Body of pancreas (tissue), 4 donors: ENCODE measurements at regions not wholly inside any gene's neighbourhood (a gene's known extent, or its start where the extent isn't known, plus 50 kb on each side); places are given as distances from the start of the nearest gene placed in this dataset.

Source experiments
- POLR2A ChIP-seq, 3 donors: fragments of 450-650 bp; IDR thresholded peaks; one replicate each; pipeline ENCODE4 v1.6.1; 2016; ENCODE audit warnings: antibody characterized with exemption in 3 of 3, mild to moderate bottlenecking in 2 of 3
- TF ChIP-seq, protein P1 (sequence below), 7 experiments: fragments of 450-650 bp in 4 of 7; fragments of 200-600 bp in 3 of 7; sonication (generic) in 3 of 7; IDR thresholded peaks; one replicate each; pipeline ENCODE4 v1.5.1; 2016 to 2019; ENCODE audit warnings: antibody characterized with exemption in 7 of 7

DNA sequence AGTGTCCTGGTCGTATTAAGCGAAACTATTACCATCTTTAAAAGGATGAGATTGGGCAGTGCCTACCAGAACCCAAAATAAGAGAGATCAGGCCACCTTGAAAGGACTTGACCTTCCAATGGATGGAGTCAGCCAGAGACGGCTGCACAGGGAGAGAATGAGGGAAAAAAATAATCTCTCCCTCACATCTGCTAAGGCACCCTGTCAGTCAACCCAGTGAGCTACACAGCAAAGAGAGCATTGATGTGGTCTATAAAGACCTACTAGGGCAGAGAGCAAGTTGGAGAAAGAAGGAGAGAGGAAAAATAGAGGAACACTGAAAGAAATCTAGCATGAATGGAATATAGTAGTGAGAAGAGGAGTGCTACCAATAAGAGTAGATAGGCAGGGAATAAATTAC is 68.0 kb upstream of the FTMT start:
- TF ChIP-seq, protein P1, sequence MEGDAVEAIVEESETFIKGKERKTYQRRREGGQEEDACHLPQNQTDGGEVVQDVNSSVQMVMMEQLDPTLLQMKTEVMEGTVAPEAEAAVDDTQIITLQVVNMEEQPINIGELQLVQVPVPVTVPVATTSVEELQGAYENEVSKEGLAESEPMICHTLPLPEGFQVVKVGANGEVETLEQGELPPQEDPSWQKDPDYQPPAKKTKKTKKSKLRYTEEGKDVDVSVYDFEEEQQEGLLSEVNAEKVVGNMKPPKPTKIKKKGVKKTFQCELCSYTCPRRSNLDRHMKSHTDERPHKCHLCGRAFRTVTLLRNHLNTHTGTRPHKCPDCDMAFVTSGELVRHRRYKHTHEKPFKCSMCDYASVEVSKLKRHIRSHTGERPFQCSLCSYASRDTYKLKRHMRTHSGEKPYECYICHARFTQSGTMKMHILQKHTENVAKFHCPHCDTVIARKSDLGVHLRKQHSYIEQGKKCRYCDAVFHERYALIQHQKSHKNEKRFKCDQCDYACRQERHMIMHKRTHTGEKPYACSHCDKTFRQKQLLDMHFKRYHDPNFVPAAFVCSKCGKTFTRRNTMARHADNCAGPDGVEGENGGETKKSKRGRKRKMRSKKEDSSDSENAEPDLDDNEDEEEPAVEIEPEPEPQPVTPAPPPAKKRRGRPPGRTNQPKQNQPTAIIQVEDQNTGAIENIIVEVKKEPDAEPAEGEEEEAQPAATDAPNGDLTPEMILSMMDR (IDR thresholded peaks at IDR 0.05), result no peak
- TF ChIP-seq POLR2A (IDR thresholded peaks at IDR 0.05), result no peak
